Right ventricle myocardium superior (tissue), 1 donor: ENCODE measurements at regions not wholly inside any gene's neighbourhood (a gene's known extent, or its start where the extent isn't known, plus 50 kb on each side); places are given as distances from the start of the nearest gene placed in this dataset.

ENCODE experiments used
- ATAC-seq: fragments of 200-7000 bp; cut with Tn5 transposase; one replicate; pipeline ENCODE4 v1.9.1; 2020; ENCODE audit warnings: mild to moderate bottlenecking; ENCODE audit not compliant: poor library complexity
- DNase-seq: peaks from one replicate; pipeline ENCODE4 v3.0.0-alpha.2; 2020
- intact Hi-C: fragments of 100-400 bp; cut with DNase I; formaldehyde crosslinking; loops from one replicate; pipeline ENCODE4 v1.11.2; 2022
- donor health status: DM: no; HTN: yes; CAD: no; lungs with severe emphysema.

DNA sequence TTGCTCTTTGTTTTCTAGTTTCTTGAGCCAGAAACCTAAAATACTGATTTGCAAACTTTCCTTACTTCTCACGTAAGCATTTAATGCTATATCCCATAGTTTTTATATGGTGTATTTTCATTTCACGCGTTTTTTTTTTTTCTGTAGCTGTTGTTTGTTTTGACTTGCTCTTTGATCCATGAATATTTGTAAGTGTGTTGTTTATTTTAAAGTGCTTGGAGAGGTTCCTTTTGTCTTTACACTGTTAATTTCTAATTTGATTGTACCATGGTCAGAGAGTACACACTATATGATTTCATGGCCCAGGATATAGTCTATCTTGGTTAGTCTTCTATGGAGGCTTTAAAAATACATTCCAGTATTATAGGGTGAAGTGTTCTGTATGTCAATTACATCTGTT is 84.8 kb upstream of the RNF217 start:
- intact Hi-C loops = no loop called here

DNA sequence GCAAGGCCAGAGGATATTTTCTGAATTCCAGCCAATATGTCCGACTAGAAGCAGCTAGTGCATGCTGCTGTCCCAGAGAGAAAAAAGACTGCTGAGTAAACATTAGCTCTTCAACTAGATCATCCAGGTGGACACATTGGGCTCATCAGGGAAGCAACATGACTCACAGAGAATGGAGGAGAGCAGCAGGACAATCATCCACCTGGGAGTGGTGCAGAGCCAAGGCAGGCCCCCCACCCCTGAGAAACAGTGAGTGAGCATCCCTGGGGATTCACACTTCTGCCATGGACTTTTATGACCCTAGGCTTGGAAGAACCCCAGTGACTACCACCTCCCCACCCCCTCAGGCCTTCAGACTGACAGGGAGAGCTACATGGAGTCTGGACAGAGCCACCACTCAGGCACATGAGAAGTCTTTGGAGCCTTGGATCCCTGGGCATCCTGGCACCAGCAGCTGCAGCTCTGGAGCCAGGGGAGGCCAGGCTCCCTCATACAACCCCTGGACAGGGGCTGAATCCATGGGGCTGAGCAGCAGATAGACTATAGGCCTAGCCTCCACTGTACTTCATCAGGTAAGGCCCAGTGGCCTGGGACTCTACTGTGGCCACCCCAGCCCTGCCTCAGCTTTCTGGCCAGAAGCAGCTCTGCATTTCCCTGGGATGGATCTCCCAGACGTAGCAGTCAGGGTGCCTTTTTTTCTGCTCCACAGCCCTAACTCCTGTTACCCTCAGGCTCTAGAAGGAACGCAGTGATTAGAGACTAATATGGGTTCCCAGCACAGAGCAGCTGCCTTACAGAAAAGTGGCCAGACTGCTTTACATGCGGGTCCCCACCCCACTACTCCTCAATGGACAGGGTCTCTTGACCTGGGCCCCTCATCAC is 82.9 kb upstream of the RNF217 start:
- intact Hi-C loops = no loop called here
- DNase-seq = no peak
- ATAC-seq = no peak

More for the DNA sequence above, 84.8 kb upstream of the RNF217 start:
- ATAC-seq (no peak), DNase-seq (no peak)

DNA sequence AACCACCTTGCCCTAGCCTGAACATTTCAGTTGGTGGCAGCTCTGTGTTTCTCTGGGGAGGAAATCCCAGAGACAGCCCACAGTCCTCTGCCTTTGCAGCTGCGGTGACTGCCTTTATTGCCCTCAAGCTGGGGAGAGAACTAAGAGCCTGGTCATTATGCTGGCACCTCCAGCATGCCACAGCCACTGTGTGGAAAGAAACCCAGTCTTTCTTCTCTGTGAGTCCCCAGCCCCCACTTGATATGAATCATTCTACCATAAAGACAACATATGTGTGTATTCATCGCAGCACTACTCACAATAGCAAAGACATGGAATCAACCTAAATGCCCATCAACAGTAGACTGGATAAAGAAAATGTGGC is 82.3 kb upstream of the RNF217 start:
- no peak for ATAC-seq
- no peak for DNase-seq
- intact Hi-C loops = no loop called here

DNA sequence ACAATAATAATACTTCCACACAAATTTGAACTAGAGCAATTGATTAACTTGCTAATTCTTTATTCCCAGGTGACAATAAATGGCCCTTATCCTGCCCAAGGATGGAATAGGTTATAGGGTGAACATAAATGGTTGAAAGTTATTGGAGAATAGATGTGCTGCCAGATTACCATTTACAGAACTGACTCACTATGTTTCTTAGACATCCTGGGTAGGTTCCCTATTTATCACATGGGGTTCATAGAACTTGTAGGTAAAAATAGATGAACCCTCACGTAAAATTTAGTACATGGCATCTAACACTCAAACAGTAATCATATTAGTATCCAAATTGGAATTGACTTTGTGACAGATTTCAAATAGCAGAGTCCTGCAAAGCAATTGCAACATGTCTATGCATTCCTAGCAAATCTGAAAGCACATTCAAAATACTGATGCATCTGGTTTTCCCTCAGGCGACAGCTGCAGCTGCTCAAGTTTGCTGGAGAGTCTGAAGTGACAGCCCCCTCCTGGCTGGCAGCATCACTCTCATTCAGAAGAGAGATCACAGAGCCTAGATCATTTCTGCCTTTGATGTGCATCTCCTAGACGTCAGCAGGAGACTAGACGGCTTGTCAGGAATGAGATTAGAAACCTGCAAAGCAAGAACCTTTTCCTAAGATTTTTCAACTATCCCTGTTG is 80.2 kb upstream of the RNF217 start:
- DNase-seq (peak; percentile 45), ATAC-seq (no peak)
- intact Hi-C loops = no loop called here

DNA sequence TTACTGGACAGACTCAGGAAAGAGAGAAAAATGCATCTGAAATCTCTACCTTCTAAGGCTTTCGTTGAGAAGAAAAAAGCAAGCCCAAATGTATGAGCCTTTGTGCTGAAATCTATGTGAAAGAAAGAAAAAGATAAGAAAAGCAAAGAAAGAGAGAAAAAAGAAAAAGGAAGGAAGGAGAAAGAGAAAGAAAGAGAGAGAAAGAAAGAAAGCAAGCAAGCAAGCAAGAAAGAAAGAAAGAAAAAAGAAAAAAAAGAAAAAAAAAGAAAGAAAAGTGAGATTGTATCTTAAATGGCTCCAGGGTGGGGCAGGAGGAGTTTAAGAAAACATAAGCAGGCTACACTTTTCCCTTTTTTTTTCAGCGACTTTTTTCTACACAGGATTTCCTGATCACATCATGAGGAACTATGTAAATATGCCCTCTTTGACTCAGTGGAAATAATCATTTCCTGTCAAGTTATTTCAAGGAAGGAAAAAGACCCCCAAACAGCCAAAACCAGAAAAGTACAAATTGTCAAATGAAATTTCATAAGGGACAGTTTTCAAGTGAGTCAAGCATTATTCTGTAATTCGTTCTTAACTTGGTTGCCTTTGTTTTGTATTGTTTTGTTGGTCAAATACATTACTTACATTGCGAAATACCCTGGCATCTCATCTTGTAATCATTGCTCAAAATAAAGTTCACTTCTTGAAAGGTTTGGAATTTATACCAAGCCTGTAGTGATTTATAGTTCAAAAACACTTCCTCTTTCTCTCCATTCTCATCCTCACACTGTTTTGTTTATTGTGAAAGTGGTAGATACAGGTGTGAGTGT is 79.5 kb upstream of the RNF217 start:
- intact Hi-C loops = no loop called here
- no peak for DNase-seq
- ATAC-seq = no peak

DNA sequence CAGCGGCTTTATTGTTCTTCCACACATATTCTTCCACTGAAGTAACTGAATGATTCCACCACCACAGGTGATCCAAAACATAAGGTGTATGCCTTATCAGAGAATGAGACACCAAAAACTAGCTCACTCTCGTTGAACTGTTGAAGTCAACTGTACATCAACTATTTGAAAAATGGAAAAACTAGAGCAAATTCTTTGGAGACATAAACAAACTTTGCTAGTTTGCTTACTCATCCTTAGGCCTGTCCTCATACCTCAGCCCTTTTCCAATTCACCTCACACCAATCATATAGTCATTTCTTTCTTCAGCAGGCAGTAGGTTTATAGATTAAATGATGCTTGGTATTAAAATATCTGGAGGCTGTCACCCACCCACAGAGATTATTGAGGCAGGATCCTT is 77.1 kb upstream of the RNF217 start:
- ATAC-seq (no peak), DNase-seq (no peak)
- intact Hi-C loops = no loop called here

DNA sequence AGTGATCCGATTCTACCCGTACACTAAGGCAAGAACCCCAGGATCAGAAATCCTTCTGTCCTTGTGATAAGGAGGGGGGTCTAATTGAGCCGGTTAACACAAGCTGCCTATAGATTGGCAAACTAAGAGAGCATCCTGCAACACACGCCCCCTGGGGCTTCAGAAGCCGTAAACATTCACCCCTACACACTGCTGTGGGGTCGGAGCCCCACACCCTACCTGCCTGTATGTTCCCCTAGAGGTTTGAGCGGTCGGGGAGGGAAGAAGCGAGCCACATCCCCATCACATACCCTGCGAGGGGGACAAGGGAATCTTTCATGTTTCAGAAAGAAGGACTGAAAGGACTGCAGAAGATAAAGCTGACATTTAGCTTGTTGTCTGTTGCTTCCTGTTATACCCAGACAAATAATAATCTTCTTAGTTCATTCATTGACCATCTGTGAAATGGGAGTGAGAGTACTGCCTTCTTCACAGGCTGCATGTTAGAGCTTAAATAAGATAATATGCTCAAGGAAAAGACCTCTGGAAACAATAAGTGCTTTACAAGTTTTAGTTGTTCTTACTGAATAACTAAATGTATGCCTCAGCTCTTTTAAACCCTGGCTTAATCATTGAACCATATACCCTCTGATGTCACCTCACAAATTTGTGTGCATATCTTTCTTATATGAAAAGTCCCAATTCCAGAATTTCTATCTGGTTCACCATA is 74.2 kb upstream of the RNF217 start:
- ATAC-seq (no peak), DNase-seq (no peak)
- intact Hi-C loops = no loop called here

DNA sequence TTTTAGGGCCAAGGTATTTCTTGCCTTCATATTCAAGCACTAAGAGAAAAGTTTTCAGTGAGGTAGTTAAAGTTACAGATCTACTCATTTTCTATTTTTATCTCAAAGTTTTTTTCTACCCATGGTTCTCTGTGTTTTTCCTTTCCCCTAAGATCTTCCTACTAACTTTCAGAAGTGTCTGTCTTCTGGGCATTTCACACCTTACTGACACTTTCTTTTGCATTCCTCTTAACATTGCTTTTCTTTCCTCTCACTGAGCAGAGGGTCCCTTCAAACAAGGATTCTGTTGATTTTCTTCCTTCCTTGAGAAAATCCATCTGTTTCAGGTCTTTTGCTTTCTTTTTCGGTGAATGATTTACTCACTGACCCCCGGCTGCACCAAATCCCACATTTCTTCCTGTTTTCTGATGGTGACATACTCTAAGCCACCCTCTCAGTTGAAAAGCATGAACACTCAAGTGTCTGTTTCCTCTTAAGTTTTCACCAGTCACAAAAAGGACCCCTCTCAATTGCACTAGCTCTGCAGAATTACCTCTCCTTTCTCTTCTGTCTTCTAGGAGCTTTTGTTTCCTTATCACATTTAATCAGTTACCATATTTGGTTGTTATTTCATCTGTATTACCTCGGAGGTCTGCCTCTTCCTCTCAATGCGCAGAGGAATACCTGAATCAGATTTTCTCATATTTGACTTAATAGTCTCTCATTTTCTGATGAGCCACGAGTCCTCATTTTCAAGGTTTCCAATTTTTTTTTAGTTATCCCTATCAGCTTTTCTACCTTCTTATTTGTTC is 73.5 kb upstream of the RNF217 start:
- DNase-seq (no peak), ATAC-seq (no peak)
- intact Hi-C loops = no loop called here

DNA sequence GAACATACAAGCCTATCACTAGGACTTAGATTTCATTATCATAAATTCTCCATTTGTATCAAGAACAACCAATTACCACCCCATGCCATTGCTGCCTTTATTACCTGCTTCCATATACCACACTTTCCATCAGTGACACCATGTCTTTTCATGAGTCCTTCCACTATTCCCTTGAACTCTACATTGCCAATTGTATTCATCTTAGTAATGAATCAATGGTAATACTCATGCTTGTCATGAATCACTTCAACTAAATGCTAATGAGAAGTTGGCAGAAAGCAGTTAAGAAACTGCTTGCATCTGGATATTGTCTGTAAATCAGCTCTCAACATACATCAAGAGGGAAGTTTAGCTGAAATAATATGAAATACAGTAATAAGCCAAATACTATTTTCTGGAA is 61.2 kb upstream of the RNF217 start:
- DNase-seq (no peak), ATAC-seq (no peak)
- intact Hi-C loops = no loop called here

DNA sequence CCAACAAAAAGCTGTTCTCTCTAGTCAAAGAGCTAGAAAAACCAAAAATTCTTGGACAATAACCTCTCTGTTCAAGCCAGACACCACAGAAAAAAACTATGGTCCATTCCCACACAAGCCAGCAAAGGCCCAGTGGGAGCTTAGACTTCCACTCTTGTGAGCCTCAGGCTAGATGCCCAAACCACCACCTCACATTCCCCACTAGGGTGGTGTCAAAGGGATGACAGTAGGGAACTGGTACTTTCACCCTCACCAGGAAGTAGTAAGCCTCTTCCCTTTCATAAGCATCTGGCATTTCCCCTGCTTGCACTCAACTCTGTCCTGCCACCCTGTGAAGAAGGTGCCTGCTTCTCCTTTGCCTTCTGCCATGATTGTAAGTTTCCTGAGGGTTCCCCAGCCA is 58.4 kb upstream of the RNF217 start:
- ATAC-seq = no peak
- DNase-seq = no peak
- intact Hi-C loops = no loop called here

DNA sequence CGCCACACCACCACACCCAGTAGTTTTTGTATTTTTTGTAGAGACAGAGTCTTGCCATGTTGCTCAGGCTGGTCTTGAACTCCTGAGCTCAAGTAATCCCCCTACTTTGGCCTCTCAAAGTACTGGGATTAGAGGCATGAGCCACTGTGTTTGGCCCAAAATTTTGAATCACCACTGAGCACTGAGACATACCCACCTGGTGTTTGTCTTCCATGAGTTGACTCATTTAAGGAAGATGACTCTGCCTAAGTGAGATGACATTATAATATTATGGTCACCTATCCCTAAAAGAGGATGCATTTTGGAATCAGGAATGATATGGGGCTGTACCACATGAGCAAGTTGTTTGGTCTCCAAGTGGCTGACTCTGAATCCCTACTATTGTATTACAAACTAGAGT is 54.6 kb upstream of the RNF217 start:
- ATAC-seq = no peak

More for the DNA sequence above, 54.6 kb upstream of the RNF217 start:
- intact Hi-C loops = no loop called here
- DNase-seq = no peak
